ENCODE measurements at regions not wholly inside any gene's neighbourhood (a gene's known extent, or its start where the extent isn't known, plus 50 kb on each side); places are given as distances from the start of the nearest gene placed in this dataset.

GRCh38 chr5:61263561-61264272 is 68.3 kb upstream of the ZSWIM6 start:
- no peak for TF ChIP-seq POLR2A (IDR thresholded peaks at IDR 0.05)
- TF ChIP-seq, protein P1, sequence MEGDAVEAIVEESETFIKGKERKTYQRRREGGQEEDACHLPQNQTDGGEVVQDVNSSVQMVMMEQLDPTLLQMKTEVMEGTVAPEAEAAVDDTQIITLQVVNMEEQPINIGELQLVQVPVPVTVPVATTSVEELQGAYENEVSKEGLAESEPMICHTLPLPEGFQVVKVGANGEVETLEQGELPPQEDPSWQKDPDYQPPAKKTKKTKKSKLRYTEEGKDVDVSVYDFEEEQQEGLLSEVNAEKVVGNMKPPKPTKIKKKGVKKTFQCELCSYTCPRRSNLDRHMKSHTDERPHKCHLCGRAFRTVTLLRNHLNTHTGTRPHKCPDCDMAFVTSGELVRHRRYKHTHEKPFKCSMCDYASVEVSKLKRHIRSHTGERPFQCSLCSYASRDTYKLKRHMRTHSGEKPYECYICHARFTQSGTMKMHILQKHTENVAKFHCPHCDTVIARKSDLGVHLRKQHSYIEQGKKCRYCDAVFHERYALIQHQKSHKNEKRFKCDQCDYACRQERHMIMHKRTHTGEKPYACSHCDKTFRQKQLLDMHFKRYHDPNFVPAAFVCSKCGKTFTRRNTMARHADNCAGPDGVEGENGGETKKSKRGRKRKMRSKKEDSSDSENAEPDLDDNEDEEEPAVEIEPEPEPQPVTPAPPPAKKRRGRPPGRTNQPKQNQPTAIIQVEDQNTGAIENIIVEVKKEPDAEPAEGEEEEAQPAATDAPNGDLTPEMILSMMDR (IDR thresholded peaks at IDR 0.05): no peak
